CD4-positive, alpha-beta T cell treated with Interleukin-17A for 4 hours (primary cell): ENCODE measurements at regions not wholly inside any gene's neighbourhood (a gene's known extent, or its start where the extent isn't known, plus 50 kb on each side); places are given as distances from the start of the nearest gene placed in this dataset.
"Not testable (repeated sequence)": the region's sequence is repeated elsewhere in the genome, so short reads cannot be mapped to it uniquely, and the experiment has no call there.

ENCODE experiments used
- DNase-seq: peaks from one replicate; pipeline ENCODE4 v3.0.0-alpha.2; 2020; ENCODE audit warnings: mixed read lengths

DNA sequence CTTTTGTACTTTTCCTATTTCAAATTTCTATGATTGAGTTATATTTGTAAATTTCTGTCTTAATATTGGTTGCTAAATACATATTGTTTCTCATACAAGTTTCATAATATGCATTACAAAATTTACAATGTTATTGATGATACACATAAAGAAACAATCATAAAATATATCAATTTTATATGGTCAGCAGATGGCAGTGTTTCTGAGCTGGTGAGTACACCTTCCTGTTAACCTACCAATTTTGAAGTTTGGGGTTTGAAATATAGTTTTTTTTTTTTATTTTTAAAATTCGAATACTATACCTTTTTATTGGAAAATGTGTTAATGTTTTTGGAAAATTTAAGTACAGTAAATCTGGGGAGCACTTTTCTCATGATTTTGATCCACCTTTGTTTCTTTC lies 1953.1 kb upstream of the ADGRL3 start:
- DNase-seq, result no peak

DNA sequence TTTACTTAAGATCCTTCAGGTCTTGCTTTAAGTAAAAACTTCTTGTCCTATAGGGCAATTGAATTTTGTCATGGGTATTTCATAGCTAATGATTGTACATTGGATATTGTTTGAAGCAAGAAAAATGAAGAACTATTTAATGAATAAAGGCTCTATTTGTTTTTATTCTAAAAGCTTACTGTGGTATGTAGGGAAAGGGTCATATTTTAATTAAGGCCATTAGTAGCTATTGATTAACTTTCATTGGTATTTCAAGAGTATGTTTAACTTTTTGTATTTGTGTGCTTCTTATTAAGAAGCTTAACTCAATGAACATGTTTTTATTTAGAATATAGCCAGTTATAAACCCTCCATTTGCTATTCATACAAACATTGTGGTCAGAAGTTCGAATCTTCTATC lies 1951.8 kb upstream of the ADGRL3 start:
- no peak for DNase-seq

DNA sequence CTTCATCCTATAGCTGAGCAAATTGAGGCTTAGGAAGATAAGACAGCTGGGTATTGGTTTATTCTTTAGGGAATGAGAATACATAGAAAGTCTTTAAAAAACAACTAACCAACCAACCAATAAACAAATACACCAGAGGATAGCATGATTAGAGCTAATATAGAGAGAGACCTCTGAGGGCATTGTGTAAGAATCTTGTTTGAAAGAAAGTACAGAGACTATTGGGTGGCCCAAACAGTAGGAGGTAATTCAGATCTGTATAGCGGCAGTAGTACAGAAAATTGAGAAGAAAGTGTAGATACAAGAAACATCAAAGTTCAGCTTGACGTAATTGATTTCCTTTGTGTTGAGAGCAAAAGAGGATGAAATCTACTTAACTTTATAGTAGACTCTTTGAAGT lies 1951.0 kb upstream of the ADGRL3 start:
- DNase-seq, result no peak

DNA sequence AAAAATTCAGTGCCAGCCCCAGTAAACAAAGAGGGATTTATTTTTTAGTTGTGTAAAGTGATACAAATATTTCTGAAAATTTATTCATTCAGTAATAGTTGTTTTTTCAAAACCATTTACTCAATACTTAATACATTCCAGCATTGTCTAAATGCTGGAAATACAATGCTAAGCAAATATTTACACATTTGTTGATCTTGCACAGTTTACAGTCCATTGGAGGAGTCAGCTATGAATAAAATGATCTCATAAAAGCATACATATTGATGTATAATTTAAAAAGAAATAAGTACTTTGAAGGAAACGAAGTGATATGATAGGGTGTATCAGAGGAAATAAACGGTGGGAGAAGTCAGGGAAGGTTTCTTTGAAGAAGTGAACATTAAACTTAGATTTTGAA lies 1942.1 kb upstream of the ADGRL3 start:
- no peak for DNase-seq

DNA sequence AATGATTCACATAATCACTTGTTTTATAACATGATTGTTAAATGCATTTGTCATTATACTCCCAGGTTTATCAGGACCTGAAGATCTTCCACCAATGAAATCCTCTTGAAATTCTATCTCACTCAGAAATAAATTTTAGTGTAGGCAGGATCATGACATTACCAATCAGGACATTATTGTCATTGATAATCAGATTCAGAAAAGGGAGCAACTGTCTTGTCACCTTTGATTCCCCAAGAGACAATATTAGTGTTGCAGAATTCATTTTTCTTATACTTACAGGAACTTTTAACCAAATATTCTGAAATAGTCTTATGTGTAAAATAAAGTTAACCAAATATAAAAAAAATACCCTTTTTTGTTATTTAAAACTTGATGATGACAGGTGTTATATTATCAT lies 1892.5 kb upstream of the ADGRL3 start:
- DNase-seq, result no peak

DNA sequence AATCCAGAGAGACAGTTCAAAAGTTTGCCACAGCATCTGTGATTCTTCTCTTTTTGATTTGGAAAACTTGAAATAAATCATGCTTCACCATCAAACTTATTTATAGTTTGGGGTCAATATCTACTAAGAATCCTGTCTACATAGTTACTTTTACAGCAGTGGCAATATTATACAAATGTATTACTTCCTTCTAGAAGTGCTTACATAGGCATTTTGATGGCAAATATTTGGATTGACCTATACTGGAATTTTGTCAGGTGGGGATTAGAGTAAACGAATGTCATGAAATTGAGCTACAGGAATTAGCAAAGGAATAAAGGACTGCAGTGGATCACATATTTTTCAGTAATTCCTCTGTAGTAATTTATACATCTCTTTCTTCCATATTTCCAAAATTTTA lies 1885.5 kb upstream of the ADGRL3 start:
- DNase-seq, result no peak

DNA sequence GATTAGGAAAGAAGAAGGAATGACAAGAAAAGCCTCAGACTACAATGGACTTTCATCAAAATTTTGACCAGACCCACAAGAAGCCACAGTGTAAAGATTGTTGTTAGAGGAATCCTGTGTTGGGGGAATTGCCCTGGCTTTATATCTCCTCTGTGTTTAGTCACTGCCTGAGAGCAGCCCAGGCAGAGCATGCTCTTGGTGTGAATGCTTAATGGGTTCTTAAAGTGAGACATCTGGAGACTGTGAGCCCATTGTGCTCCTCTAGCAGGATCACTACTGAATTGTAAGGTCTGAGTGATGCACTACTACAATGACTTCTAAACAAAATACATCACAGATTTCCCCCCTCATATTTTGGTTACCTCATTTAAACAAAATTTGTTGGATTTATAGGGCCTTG lies 1860.5 kb upstream of the ADGRL3 start:
- DNase-seq, result no peak

DNA sequence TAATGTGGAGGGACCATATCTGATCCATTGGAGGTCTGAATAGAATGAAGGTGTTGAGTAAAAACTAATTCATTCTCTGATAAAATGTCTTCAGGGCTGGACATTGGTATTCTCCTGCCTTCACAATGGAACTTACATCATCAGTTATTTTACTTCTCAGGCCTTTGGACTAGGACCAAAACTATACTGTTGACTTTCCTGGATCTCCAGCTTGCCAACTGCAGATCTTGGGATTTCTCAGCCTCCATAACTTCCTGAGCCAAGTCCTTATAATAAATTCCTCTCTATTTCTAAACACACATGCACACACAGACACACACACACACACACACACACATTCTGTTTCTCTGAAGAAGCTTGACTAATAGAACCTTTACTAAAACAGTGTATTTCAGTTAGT lies 1858.6 kb upstream of the ADGRL3 start:
- DNase-seq, result no peak

DNA sequence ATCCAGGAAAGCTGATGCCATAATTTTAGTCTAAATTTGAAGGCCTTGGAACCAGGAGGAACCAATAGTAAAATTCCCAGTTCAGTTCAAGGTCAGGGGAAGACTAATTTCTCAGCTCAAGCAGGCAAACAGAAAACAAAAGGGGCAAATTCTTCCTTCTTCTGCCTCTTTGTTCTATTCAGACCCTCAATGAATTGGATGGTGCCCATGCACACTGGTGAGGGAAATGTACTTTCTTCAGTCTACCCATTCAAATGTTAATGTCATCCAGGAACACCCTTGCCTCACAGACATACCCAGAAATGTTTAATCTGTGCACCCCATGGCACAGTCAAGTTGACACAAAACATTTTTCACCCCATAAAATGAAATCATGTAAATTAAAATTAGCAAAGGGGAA lies 1851.2 kb upstream of the ADGRL3 start:
- no peak for DNase-seq

DNA sequence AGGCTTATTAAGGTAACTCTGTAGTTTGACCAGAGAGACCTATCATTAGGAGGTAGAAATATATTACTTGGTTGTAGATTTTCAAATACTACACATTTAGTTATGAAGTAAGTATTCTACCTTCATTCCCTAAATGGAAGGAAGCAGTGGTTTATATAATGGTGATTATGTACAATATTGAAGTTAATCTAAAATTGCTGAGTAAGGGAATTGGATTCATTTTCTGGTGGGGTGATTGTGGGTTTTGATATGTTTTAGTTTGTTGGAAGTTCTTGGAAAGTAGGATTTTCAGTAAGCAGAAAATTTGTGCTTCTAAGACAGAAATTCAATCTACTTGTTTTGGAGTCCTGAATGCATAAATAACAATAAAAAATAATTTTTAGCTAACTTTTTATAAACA lies 1830.9 kb upstream of the ADGRL3 start:
- no peak for DNase-seq

DNA sequence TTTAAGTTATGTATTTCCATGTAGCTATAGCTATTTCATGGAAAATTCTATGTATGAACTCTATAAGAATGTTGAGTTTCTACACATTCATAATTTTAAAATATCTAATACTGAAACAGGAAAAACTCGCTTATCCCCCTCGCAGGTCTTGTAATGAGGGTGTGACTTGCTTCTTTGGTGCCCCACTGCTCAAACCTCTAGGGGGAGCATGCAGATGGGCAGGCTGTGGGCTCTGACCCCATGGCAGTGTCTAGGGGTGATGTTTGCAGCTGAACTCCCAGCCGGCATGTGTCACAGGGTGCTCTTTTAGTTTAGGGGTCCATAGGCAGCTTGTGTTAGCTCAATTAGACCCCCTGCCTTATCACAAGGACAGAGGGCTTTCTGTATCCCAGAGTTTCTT lies 1825.7 kb upstream of the ADGRL3 start:
- DNase-seq, result no peak

DNA sequence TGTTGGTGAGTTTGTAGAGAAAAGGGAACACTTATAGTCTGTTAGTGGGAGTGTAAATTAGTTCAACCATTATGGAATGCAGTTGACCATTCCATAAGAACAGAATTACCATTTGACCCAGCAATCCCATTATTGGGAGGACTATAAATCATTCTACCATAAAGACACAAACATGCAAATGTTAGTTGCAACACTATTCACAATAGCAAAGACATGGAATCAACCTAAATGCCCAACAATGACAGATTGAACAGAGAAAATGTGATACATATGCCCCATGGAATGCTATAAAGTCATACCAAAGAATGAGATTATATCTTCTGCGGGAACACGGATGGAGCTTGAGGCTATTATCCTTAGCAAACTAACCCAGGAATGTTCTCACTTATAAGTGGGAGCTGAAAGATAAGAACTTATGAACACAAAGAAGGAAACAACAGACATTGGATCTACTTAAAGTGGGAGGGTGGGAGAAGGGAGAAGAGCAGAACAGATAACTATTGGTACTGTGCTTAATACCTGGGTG lies 1819.2 kb upstream of the ADGRL3 start:
- no peak for DNase-seq

DNA sequence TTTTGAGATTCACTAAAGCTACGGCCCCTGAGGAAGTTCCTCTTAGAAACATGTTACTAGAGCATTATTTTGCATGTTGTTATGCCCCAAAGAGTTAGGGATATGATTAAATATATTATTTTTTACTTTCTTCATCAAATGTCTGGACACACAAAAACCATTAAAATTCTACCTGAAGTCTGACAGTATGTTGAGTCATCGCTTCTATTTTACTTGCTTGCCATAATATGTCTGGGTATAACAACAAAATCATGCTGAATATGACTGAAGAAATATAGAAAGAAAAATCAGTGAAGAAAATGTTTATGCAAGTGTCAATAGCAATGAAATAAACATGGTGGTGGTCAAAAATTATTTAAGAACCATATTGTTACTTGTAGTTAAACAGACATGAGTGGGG lies 1818.5 kb upstream of the ADGRL3 start:
- DNase-seq, result no peak

DNA sequence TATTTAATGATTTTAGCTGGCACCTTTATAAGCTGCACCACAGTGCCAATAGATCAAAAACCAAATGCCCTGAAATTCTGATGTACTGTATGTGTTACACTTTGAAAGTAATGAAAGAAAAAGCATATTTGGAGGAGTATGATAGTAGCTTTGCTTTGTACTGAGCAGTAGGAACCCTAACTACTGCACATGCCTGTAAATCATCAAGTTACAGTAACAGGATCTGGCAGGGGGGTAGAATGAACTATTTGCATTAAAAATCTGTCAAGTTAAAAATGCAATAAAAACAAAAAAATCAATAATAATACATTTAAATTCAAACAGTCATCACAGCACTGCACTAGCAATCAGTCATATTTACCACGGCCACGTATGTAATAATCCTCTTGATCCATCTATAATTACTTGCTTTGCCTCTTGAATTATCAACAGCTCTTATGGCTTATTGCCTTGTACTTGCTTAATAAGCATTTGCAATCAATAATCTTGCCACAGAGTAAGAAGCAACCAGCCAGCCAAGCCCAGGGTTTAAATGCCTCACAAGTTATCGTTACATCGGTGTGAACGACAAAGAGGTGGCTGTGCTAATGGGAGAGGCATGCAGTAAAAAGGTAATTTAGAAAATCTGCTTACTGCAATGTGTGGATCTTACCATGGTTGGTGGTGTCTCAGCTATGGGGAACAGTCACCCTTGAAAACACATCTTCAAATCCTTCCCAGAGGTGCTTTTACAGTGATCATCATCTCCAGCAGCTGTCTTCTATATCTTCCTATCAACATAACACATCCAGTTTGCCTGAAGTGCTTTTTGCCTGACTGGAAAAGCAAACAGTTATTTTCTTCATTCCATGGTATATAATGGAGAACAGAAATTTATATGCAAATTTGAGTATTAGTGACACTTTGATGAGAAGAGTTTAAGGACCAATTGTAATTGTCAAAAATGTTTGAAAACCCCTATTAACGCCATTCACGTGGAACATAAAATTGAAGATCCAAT lies 1812.1 kb upstream of the ADGRL3 start:
- no peak for DNase-seq

DNA sequence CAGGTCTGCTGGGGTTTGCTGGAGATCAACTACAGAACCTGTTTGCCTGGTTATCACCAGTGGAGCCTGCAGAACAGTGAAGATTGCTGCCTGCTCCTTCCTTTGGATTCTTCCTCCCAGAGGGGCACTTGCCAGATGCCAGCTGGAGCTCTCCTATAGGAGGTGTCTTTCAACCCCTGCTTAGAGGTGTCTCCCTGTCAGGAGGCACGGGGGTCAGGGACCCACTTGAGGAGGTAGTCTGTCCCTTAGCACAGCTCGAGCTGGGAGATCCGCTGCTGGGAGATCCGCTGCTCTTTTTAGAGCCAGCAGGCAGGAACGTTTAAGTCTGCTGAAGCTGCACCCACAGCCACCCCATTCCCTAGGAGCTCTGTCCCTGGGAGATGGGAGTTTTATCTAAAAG lies 1806.3 kb upstream of the ADGRL3 start:
- DNase-seq, result no peak

DNA sequence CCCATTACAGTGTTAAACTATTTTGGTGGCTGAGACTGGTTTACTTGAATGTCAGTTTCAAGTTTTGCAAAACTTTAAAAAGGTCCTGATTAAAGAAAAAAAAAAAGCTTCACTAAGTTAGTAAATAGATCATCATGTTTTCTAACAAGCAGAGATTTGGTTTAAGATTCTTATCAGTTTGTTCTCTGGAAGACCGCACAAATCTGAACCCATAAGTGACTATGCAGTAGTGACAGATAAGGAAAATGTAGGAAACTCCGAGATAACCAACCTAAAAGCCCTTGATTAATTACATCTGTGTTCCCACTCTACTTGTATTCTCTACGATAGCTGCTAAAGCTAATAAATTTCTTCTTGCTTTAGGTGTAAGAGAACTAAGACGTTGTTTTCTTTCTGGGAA lies 1799.8 kb upstream of the ADGRL3 start:
- DNase-seq, result no peak

DNA sequence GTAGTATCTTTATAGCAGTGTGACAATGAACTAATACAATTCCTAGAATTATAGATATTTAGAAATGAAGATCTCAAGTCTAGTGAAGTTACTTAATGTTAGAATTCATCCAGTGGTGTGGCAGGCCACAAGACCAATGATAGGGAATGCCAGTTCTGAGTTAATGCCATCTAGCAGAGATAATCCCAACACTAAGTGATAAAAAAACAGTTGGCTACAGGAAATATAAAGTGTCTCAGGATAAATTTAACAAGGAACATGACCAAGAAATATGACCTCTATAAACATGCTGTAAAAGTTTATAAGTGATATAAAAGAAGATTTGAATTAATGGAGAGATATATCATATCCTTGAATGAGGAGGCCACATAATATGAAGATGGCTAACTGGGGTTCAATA lies 1790.5 kb upstream of the ADGRL3 start:
- DNase-seq, result no peak

DNA sequence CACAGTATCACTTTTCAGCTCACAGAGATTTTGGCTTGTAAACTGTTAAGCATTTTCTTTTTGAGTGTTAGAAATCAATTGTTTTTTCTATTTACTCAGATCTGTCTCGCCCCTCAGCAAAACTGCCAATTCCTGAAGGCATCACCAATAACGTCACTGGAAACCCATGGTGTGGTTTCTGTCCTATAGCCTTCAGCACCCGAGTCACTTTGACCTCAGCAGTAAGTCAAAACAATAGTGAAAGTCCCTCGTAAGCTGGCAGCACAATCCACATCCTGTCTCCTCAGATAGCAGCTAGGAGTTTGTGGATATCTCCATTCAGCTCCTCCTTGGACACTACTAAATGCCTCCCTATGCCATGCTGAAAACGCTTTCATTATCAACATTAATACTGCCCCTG lies 1787.4 kb upstream of the ADGRL3 start:
- no peak for DNase-seq

DNA sequence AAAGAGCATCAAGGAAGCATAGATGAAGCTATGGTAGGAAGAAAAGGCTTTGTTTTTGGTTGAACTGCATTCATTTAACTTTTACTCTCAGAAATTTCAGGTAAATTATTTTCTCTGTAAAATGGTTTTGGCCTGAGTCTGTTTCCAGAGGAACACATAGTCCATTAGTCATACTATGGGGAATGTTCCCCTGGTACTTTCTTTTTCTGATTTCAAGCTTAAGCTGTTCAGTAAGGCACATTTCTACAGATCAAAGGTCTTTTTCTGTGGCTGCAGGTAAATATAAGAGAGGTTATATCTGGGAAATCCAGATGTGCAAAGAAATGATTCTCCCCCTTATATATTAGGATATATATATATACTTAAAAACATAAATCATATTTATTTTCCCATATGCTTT lies 1744.4 kb upstream of the ADGRL3 start:
- no peak for DNase-seq

DNA sequence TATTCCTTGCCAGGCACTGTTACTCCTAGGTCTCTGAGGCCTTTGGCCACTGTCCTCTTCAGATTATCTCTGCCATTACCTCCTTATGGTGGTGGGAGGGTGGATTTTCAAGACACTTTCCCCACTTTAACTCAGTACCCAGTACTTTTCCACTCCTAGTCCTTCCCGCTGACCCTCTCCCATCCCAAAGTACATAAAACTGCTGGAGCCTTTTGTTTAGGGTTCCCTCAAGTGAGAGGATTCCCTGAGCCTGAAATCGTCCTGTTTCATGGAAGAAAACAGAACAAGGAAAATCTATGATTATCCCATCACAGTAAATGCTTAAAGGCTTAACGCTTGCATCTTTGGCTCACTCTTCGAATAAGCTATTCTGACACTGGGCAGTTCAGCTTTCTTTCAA lies 1742.5 kb upstream of the ADGRL3 start:
- no peak for DNase-seq

DNA sequence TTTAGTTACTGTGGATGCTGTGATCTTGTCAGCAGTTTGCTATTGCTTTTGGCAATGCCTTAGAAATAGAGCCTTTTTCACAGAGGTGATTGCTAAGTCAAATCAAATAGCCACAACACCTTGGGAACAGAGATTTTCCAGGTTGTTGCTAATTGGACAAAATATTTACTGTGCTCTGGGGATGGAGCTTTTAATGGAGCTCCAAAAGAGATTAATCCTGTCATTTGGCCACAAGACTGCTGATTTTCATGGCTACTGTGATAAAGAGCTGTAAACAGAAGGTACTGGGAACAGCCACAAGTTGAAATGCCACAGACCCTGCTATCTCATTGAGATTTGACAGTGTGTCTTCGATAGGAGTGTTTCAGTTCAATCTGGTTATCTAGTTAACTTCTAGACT lies 1715.2 kb upstream of the ADGRL3 start:
- no peak for DNase-seq

DNA sequence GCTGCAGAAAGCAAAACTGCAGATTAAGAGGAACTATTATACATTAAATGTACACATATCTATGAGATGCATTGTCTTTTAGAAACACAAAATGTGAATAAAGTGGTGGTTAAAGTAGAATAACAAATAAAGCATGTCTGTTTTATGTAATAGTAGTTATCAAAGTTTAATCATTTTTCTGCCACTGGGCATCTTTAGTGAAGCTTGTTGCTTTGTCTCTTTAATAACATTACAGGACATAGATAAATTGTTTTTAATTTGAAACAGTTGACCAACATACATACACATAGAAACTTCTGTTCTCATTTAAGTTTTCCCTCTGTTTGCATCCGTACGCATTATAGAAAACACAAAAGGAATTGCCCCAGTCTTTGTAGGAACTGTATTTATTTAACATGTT lies 1700.0 kb upstream of the ADGRL3 start:
- DNase-seq, result no peak

DNA sequence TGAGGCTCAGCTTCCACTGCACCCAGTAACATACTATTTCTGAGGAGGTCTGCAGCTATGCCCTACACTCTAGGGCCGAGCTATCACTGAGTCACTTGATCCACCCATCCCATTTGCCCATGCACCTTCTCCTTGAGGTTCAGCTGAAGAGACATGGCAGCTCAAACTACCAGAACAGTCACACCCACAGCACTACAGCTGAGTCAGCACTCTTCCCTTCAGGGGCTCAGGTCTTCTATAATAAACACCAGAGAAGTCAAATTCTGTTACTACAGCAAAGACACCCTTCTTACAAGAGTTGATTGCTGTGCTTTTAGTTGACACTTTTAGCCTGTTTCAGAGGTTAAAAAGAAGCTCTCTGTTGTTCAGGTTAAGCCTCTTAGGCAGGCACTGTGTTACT lies 1696.4 kb upstream of the ADGRL3 start:
- DNase-seq, result no peak

DNA sequence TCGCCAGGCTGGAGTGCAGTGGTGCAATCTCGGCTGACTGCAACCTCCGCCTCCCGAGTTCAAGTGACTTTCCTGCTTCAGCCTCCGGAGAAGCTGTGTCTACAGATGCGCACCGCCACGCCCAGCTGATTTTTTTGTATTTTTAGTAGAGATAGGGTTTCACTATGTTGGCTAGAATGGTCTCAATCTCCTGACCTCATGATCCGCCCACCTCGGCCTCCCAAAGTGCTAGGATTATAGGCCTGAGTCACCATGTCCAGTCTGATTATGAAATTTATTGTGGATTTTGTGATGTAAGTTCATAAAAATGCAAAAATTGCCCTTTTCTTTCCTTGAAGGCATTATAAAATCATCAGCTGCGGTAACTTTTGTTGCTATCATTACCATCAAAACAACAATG lies 1688.3 kb upstream of the ADGRL3 start:
- not testable (repeated sequence) for DNase-seq

DNA sequence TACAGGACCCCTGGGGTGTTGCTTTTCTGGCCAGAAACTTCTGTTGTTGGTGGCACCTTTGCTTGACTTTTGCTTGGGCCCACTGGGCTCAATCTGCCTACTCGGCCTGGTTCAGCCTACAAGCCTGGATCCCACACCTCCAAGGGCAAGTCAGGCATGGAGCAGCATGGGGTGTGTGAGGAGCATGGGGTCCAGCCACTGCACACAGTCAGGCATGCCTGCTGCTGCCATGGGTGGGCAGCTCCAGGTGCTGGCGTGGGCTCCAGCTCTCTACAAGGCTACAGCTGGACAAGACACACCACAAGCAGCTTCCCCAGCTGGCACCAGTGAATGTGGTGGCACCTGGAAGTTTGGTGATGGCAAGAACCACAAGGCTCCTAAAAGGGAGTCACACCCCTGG lies 1683.1 kb upstream of the ADGRL3 start:
- DNase-seq, result no peak
